ENCODE measurements at regions not wholly inside any gene's neighbourhood (a gene's known extent, or its start where the extent isn't known, plus 50 kb on each side); places are given as distances from the start of the nearest gene placed in this dataset.

DNA sequence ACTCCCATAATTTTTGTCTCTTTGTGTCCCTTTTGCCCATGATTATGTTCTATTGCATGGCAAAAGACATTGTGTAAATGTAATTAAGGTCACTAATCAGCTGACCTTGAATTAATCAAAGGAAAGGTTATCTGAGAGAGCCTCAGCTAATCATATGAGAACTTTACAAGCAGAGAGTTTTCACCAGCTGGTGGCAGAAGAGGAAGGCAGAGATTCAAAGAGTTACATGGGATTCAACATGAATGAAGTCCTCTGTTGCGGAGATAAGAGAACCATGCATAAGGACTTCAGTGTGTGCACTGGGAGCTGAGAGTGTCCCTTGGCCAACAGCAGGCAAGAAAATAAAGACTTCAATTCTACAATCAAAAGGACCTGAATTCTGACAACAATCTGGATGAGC, 494.1 kb upstream of the ARID1B start:
- DNase-seq: no peak

- DNase-seq: no peak
These were observed 495.1 kb upstream of the ARID1B start for GRCh38 chr6:156282087-156282486.

DNA sequence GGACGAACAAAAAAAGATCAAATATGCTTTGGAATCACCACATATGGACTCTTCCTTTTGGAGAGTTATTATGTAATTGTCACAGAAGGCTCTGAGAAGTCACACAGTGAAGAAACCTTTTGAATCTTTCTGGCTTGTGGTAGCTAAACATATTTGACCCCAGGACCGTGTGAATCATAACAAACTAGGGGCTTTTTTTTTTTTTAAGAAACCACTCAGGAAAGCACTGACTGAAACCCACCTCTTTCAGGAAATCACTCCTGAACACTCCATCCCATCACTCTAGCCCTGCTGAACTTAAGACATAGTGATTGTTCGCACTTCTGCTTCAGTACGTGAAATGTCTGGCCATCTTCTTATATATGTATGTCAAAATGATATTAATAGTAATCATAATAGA, 495.9 kb upstream of the ARID1B start:
- DNase-seq: no peak

- peak; percentile 75 for DNase-seq
These were observed 497.1 kb upstream of the ARID1B start for GRCh38 chr6:156280065-156280464.

DNA sequence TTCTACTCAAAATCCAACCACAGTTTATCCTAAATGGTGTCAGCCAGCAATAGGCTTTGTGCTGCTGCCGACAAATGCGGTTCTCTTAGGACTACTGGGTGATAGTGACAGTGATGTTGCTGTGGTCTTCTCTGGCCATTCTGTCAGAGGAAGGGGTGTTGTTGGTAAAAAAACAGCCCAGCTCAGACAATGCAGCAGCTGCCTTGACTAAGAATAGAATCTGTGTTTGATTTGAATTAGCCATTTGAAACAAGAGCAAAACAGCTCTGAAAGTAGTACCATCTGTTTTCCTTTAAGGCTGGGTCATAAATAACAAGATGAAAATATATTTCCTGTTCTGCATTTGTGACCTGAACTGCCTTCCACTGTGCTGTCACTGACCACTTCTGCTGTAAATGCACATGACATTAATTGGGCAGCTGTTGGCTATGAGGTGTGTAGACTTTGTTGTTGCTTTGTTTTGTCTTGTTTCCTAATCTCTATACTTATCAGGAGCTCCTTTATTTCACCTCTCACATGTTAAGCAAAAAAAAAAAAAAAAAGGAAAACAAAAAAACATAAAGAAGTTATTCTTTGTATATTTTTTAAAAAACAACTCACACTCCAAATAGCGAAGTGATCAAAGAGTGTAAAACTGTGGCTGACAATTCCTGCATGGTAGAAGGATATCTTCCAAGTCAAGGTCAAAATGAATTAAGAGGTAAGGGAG, 497.8 kb upstream of the ARID1B start:
- peak; percentile 67 for DNase-seq

DNA sequence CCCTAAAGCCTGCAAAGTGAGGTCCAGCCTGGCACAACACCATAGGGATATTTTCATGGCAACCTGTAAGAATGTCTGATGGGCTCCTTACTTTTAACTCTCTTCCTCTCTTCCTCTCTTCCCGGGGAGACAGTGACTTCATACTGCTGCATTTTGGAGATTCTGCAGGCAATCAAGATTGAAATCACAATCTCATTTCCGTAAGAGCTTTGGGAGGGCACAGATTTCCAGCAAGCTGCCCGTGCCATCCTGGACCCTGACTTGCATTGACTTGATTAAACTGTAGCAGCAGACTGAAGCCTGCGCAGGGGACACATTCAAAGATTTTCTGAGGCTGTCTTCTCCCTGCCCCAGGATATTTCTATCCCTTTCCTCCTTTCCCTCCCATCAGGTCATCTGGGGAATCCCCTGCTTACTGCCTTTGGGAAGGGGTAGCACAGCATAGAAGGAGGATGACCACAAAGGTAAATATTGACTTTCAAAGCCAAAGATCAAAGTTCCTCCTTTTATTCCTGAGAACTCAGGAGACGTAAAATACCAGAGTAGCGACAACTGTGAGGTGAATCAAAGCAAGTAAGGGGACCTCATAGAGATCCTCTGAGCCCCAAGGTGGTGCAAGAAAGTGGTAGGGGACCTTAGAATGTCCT, 504.0 kb upstream of the ARID1B start:
- DNase-seq: no peak

- DNase-seq: no peak
These were observed 507.3 kb upstream of the ARID1B start for GRCh38 chr6:156269751-156270369.

DNA sequence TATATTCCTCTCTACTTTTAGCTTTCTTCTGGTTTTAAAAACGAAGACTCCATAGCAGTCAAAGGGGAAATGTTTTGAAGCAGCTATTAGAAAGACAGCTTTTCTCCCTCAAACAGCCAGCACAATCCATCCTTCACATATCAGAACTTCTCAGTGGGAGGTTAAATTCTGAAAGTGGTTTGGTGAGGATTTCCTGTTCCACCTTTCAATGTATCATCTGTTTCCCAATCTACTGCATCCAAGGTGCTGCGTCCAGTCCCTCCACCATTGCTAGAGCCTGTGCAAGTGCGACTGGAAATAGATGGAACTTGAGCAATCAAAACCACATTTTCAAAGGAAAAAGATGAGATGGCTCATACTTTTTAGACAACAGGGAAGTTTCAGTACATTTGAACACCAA, 508.3 kb upstream of the ARID1B start:
- DNase-seq: no peak

DNA sequence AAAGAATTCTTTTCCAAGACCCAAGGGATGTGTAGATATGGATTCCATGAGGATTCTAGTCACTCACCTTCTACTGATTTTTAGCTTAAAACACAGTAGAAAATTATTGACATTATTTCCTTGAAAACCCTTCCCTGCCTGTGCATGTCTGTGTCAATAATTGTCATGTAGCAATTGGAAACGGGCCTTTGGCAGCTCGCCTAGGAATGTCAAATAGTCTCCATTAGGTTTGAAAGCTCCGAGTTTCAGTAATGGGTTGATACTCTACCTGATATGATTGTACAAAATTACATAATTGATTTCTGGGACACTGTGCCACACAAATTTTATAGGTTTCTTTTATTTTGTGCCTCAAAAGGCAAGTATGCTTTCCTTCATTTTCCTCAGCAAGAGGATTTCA, 515.2 kb upstream of the ARID1B start:
- DNase-seq: no peak

DNA sequence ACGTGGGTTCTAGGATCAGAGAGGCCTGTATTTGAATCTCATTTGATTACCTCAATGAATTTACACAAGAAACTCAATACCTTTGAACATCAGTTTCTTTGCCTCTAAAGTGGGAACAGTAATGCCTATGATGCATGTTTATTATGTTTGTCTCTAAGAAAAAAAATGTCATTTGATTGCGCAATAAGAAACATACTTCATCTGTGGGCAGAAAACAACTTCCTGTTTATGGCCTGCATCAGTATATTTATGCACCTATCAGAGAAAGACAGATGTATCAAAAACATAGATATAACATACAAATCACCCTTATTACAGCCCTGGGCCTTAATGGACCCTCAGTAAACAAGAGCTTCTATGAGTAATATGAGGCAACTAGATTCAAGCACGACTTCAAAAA, 516.4 kb upstream of the ARID1B start:
- DNase-seq: no peak

- no peak for DNase-seq
These were observed 518.2 kb upstream of the ARID1B start for GRCh38 chr6:156258981-156259380.

GRCh38 chr6:156256161-156256560, 521.0 kb upstream of the ARID1B start:
- DNase-seq: no peak

- DNase-seq: no peak
These were observed 522.9 kb upstream of the ARID1B start for GRCh38 chr6:156254240-156254639.

- no peak for DNase-seq
These were observed 526.6 kb upstream of the ARID1B start for GRCh38 chr6:156250593-156250992.

DNA sequence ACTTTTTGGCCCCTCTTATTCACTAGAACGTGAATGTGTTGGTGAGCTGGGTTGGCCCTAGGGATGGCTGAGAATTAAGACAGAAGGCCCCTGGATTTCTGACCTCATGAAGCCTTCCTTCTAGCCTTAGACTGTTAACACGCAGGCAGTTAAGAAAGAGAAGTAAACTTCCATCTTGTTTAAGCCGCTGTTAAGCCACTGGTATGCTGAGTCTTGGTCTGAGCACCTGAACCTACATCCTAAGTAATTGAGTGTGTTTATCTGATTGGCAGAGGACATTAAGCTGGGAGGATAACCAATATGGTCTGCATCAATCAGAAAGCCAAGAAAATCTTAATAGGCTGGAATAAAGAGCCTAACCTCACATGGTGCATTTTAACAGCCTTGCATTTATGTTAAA, 535.0 kb upstream of the ARID1B start:
- DNase-seq: no peak

- DNase-seq: no peak
These were observed 546.0 kb upstream of the ARID1B start for GRCh38 chr6:156231026-156231765.

GRCh38 chr6:156219973-156220372, 557.2 kb upstream of the ARID1B start:
- no peak for DNase-seq

DNA sequence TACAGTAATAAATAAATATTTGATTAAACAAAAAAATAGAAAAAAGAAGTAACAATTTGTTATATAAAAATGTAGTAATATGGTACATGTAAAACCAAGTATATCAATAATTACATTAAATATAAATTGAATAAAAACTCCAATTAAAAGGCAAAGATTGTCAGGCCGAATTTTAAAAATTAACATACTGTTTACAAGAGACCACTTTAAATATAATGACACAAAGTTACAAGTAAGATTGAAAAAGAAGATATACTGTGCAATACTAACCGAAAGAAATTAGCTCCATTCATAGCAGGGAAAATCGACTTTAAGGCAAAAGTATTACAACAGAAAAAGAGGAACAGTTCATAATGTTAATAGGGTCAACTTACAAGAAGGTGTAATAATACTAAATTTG, 571.5 kb upstream of the ARID1B start:
- no peak for DNase-seq

DNA sequence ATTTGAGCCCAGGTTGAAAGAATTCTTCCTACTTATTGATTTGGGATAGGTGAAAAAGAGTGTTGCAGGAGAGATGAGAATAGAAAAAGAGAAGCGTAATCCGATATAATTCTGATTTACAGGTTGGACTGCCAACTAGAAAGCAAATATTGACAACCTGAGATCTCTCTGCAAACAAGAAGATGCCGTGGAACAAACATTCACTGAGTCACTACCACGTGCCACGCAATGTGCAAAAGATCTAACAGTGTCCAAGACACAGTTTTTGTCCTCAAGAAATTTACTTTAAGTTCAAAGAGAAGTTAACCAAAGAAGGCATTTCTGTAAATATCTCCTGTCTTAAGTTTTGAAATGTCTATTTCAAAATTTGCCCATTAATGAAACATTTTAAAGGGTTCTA, 578.0 kb upstream of the ARID1B start:
- no peak for DNase-seq

DNA sequence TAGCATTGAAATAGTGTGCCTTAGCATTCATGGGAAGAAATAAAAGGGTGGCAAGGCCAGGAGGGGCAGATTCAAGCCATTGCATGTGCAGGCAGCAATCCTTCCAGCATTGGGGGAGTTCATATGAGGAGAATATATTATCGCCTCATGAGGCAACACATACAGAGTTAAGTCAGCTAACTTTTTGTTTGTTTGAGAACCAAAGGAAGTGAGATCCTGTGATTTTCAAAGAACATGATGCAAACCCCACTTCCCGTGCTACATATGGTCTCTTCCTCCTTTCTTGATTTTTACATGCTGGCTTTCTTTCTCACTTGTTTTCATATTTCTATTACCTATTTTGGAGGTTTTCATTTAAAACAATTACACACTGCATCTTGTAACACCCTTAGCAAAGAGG, 579.7 kb upstream of the ARID1B start:
- no peak for DNase-seq

- DNase-seq: no peak
These were observed 582.2 kb upstream of the ARID1B start for GRCh38 chr6:156194981-156195380.

- DNase-seq: no peak
These were observed 583.8 kb upstream of the ARID1B start for GRCh38 chr6:156193381-156193780.

GRCh38 chr6:156191895-156192294, 585.3 kb upstream of the ARID1B start:
- DNase-seq: no peak

Data from renal pelvis (tissue), 1 donor.